Renal cortical epithelial cell (primary cell): ENCODE measurements at regions not wholly inside any gene's neighbourhood (a gene's known extent, or its start where the extent isn't known, plus 50 kb on each side); places are given as distances from the start of the nearest gene placed in this dataset.
"Not testable (repeated sequence)": the region's sequence is repeated elsewhere in the genome, so short reads cannot be mapped to it uniquely, and the experiment has no call there.

Experiments
- DNase-seq: peaks from one replicate; pipeline ENCODE4 v3.0.0-alpha.2; 2011; ENCODE audit warnings: low read depth

GRCh38 chr6:28585335-28585734 is 59.7 kb downstream of the GPX5 start:
- DNase-seq: peak; percentile 43

GRCh38 chr6:28586324-28586723 is 60.6 kb downstream of the GPX5 start:
- DNase-seq: no peak

- peak; percentile 74 for DNase-seq
Measured at GRCh38 chr6:28586962-28587745, 61.5 kb downstream of the GPX5 start.

GRCh38 chr6:28587746-28588075 is 62.0 kb downstream of the GPX5 start:
- DNase-seq: peak; percentile 44

GRCh38 chr6:28588666-28589065 is 63.0 kb downstream of the GPX5 start:
- DNase-seq: no peak

GRCh38 chr6:28589234-28589956 is 63.7 kb downstream of the GPX5 start:
- peak; percentile 85 for DNase-seq

- no peak for DNase-seq
Measured at GRCh38 chr6:28589957-28590349, 64.3 kb downstream of the GPX5 start.

GRCh38 chr6:28597217-28597835 is 71.6 kb downstream of the GPX5 start:
- DNase-seq: peak; percentile 42

- no peak for DNase-seq
Measured at GRCh38 chr6:28597924-28598722, 72.4 kb downstream of the GPX5 start.

- DNase-seq: no peak
Measured at GRCh38 chr6:28598757-28599686, 73.3 kb downstream of the GPX5 start.

- no peak for DNase-seq
Measured at GRCh38 chr6:28600245-28600644, 74.6 kb downstream of the GPX5 start.

GRCh38 chr6:28603891-28604290 is 78.2 kb downstream of the GPX5 start:
- no peak for DNase-seq

GRCh38 chr6:28606424-28607391 is 81.0 kb downstream of the GPX5 start:
- peak; percentile 60 for DNase-seq

- DNase-seq: no peak
Measured at GRCh38 chr6:28607990-28608389, 82.3 kb downstream of the GPX5 start.

GRCh38 chr6:28609672-28610071 is 84.0 kb downstream of the GPX5 start:
- DNase-seq: no peak

- no peak for DNase-seq
Measured at GRCh38 chr6:28615616-28615954, 89.9 kb downstream of the GPX5 start.

- no peak for DNase-seq
Measured at GRCh38 chr6:28615955-28616747, 90.5 kb downstream of the GPX5 start.

- DNase-seq: no peak
Measured at GRCh38 chr6:28618898-28619555, 93.3 kb downstream of the GPX5 start.

GRCh38 chr6:28621268-28621667 is 95.6 kb downstream of the GPX5 start:
- DNase-seq: not testable (repeated sequence)
